Central memory CD4-positive, alpha-beta T cell (primary cell): ENCODE measurements at regions not wholly inside any gene's neighbourhood (a gene's known extent, or its start where the extent isn't known, plus 50 kb on each side); places are given as distances from the start of the nearest gene placed in this dataset.

Experiments
- DNase-seq: peaks from one replicate; pipeline ENCODE4 v3.0.0; 2022

- DNase-seq, result no peak
Observed at GRCh38 chr5:155068616-155069100, 55.1 kb downstream of the KIF4B start.

GRCh38 chr5:155069961-155070360 is 56.4 kb downstream of the KIF4B start:
- no peak for DNase-seq

- no peak for DNase-seq
Observed at GRCh38 chr5:155070781-155071180, 57.2 kb downstream of the KIF4B start.

DNA sequence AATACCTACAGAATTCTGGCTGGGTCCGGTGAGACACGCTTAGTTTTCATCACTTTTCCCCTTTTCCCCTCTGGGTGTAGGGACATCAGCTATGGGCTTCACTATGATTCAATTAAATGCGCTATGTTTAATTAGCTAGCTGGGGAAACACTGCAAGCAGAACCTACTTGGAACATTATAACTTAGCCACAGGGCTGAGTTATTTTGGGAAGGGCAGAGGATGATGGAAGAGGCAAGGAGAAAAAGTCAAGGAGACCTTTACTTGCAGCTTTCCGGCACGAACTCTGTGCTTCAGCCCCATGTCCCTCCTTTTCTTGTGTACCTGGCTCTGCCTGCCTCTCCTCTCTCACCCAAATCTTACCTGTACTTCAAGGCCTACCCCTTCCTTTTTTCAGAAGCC is 62.8 kb downstream of the KIF4B start:
- DNase-seq, result no peak

- no peak for DNase-seq
Observed at GRCh38 chr5:155079698-155080097, 66.1 kb downstream of the KIF4B start.

DNA sequence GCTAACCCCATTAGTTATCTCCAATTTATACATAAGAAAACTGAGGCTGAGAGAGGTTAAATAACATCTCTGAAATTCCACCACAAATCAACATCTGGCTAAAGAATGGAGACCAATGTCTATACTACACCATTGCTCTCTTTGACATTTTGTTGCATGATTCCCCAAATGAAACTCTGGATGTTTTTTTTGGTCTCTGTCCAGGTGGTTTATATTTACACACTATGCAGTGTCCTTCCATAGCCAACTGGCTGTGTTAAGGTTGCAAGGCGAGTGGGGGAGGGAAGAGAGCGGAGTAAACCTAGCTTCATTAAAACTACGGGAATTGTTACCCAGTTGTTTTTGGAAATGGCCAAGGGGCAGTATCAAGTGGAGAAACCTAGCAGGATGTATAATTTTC is 67.2 kb downstream of the KIF4B start:
- DNase-seq, result no peak

- no peak for DNase-seq
Observed at GRCh38 chr5:155081618-155082017, 68.1 kb downstream of the KIF4B start.

GRCh38 chr5:155082401-155082800 is 68.8 kb downstream of the KIF4B start:
- no peak for DNase-seq

DNA sequence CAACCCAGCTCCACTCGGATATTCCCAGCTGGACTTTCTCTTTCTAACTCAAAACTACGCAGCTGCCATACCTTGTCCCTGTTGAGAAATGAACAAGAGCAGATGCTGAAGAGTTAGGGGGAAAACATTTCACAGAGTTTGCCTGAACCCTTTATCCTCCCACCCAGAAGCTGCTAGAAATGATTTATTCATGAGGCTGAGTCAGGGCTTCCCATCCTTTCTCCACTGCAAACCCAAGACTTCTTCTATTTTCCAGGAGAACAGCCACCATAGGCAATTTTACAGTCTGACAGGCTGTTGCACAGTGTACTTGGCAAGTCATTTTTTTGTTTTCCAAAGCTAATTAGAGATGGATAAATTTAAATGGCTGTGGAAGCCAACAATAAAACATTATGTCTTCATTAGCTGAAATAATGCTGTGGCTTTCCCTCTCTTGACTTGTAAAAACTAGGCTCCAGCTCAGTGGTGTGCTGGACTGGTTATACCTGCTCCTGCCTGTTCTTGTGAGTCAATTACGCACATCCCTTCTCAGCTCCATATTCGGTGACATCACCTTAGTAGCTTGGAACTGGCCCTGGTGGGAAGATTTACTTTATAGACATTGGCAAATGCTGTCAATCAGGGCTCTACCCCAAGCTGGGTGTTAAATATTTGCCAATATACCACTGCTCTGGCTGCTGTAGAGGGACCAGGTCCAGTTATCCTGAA is 71.9 kb downstream of the KIF4B start:
- no peak for DNase-seq

DNA sequence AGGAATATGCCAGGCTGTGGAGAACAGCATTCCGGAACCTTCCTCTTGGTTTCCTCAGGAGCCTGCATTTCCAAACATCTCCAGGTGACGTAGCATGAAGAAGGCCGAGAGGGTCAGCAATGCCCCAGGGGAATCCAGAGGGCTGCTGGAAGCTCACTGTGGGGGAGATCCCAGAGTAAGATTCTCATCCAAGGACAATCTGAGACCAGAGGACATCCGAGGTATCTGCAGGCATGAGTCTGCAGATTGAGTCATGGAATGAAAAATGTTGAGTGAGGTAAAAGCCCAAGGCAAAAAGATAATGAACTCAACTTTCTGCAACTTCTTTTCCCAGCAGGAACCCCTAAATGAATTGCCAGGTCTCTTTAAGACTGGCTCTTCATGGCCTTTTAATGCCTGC is 73.5 kb downstream of the KIF4B start:
- no peak for DNase-seq

DNA sequence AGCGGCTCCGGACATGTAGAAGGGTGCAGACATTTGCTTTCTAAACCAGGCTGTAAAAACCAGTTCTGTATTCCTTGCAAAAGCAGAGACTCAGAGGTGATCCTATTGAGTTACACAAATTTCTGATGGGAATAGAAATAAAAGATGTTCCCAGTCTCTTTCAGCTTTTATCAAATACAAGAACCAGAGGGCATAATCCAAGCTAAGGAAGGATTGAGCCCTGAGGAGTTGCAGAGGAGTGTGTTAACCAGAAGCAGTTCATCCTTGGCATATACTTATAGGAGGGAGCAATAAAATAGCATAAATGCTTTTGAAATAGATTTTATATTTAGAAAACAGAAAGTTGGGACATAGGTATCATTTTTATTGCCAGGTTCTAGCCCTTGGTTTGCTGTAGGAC is 75.3 kb downstream of the KIF4B start:
- DNase-seq, result no peak

DNA sequence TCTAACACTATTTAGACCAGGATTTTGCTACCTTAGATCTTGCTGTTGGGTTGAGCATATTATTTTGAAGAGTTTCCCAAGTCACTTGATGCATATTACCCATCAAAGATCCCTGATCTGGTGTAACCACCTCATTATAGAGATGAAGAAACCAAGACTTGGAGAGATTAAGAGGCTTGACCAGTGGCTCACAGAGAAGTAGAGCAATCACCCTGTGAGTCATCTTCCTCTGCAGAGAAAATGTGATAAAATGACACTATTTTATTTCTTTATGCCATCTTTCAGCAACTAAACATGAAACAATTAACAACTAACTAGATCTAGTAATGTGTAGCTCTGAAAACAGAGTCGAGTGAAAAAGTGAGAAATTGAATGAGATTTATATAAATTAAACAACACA is 76.1 kb downstream of the KIF4B start:
- DNase-seq, result no peak

DNA sequence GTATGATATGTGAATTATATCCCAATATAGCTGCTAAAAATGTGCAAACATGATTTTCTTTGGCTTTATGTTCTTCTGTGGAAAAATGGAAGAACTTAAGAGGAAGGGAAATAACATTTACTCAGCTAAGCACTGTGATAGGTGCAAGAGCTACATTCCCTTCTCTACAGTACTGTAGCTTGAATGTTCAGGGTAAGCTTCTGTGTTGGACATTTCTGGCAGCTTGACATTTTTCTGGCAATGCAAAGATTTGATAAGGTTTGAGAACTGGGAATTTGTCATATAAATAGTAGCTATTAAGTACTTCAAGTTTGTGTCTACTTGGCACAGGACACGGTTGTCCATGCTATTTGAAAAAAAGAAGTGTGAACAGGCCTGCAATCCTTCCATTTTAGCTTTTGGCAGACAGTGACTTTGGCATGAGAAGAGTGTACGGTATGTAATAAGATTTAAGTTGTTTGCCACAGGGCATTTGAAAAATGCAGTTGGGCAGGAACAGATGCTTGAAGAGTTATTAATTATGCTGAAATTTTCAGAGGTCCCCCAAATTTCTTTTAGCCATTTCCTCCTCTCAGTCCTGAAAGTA is 77.6 kb downstream of the KIF4B start:
- no peak for DNase-seq

DNA sequence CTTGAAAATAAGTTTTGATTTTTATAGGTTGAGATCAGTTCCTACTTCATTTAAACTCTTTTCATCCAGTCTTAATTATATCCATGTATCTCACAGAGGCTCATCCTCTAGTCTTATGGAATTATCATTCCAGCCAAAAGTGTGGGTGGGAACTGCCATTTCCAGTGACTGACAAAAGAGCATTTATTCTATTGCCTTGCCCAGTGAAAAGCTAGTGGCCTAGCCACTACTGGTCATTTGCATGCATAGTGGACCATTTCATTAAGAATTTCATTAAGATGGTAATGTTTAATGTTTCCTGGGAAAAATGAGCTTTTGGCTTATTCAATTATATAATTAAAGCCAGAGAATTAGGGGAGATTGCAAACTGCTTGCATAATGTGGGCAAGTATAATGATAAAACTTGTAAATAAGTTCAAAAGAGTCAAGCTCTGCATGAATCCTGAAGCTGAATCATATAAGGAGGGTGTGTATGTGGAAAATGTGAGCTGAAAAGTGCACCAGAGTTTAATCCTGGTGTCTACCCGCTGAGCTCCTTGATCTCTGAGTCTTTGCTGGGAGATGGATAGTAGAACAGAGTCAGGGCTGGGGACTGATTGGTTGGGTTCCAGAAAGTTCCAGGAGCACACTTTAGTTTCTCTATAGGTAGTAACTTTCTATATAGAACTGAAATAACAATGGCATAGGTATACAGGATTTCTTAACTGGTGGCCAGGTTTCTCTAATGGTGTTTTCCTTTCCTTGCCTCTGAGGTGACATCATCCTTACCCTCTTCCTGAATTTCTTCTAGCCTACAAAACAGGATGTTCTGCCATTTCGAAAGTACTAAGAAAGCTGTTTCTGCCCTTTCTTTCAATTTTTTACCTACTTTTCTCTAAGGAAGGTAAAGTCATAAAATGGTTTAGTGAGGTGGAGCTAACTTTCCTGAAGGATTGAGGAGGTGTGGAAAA is 78.5 kb downstream of the KIF4B start:
- no peak for DNase-seq

- no peak for DNase-seq
Observed at GRCh38 chr5:155094455-155094854, 80.9 kb downstream of the KIF4B start.

GRCh38 chr5:155097995-155098394 is 84.4 kb downstream of the KIF4B start:
- DNase-seq, result no peak

GRCh38 chr5:155098433-155098832 is 84.9 kb downstream of the KIF4B start:
- no peak for DNase-seq

DNA sequence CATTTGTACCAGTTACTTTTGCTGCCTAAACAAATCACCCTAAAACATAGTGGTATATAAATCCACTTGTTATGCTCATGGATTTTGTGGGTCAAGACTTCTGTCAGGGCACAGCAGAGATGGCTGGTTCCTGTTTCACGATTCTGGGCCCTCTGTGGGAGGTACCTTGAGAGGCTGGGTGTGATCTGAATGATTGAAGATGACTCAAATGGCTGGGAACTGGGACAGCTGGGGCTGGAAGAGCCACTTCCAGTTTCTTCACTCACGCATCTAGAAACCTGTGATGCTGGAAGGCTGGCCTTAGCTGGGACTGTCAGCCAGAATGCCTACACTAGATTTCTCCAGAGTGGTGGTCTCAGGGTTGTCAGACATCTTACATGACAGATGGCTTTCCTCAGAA is 88.1 kb downstream of the KIF4B start:
- DNase-seq, result no peak

GRCh38 chr5:155103146-155103545 is 89.6 kb downstream of the KIF4B start:
- no peak for DNase-seq

DNA sequence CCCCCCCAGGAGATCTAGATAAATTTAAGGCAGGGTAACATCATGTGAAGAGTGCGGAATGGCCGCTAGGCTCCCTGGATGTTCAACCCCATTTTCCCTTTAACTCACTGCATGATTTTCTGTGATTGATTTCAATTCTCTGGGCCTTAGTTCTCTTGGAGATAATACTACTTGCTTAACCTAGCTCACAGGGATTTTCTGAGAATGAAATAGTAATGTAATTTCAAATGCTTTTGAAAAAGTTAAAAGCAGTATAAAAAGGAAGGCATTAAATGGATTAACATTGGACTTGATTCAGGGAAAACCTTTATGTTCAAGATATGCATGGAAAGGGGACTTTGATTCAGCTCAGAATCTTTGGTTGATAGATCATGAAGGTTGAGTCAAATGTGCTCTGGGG is 90.9 kb downstream of the KIF4B start:
- DNase-seq, result no peak

- DNase-seq, result no peak
Observed at GRCh38 chr5:155106221-155106620, 92.7 kb downstream of the KIF4B start.

- DNase-seq, result no peak
Observed at GRCh38 chr5:155113888-155114287, 100.3 kb downstream of the KIF4B start.

DNA sequence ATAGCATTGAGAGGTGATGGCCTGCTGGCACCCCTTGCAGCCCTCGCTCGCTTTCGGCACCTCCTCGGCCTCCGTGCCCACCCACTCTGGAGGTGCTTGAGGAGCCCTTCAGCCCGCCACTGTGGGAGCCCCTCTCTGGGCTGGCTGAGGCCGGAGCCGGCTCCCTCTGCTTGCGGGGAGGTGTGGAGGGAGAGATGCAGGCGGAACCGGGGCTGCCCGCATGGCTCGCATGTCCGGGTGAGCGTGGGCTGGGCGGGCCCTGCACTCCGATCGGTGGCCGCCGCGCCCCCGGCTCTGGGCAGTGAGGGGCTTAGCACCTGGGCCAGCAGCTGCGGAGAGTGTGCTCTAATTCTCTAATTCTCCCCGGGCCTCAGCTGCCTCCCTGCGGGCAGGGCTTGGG is 101.1 kb downstream of the KIF4B start:
- DNase-seq, result no peak
